Activated CD8-positive, alpha-beta T cell treated with anti-CD3 and anti-CD28 coated beads for 36 hours (primary cell): ENCODE measurements at regions not wholly inside any gene's neighbourhood (a gene's known extent, or its start where the extent isn't known, plus 50 kb on each side); places are given as distances from the start of the nearest gene placed in this dataset.
"Not testable (repeated sequence)": the region's sequence is repeated elsewhere in the genome, so short reads cannot be mapped to it uniquely, and the experiment has no call there.

Experiments used
- ATAC-seq: fragments of 200-7000 bp; cut with Tn5 transposase; one replicate; pipeline ENCODE4 v1.10.0; 2021; ENCODE audit warnings: mild to moderate bottlenecking, moderate library complexity
- CTCF ChIA-PET: fragments of 350-600 bp; sonication (Branson Sonifier 250); formaldehyde crosslinking; loops from one replicate; lab custom pipeline; 2021; ENCODE audit warnings: antibody characterized with exemption; lab: Charles Lee
- POLR2A ChIA-PET: fragments of 350-600 bp; sonication (Branson Sonifier 250); formaldehyde crosslinking; loops from one replicate; lab custom pipeline; 2021; ENCODE audit warnings: antibody characterized with exemption; lab: Charles Lee
- DNase-seq: peaks from one replicate; pipeline ENCODE4 v3.0.0-alpha.2; 2020
- H3K27ac Mint-ChIP-seq: one replicate; pipeline ENCODE4 v1.8.0; 2021; ENCODE audit warnings: mild to moderate bottlenecking, mixed read lengths
- H3K27me3 Mint-ChIP-seq: one replicate; pipeline ENCODE4 v1.8.0; 2021; ENCODE audit warnings: mixed read lengths
- H3K36me3 Mint-ChIP-seq: one replicate; pipeline ENCODE4 v1.8.0; 2021; ENCODE audit warnings: low read depth, mixed read lengths
- H3K4me1 Mint-ChIP-seq: one replicate; pipeline ENCODE4 v1.8.0; 2021; ENCODE audit warnings: low read depth, mixed read lengths
- H3K4me3 Mint-ChIP-seq: one replicate; pipeline ENCODE4 v1.8.0; 2021; ENCODE audit warnings: mild to moderate bottlenecking, moderate library complexity, mixed read lengths
- H3K9me3 Mint-ChIP-seq: one replicate; pipeline ENCODE4 v1.8.0; 2021; ENCODE audit warnings: mixed read lengths
- CTCF ChIP-seq: fragments of 200-600 bp; IDR thresholded peaks from one replicate; pipeline ENCODE4 v1.8.0; 2022; ENCODE audit warnings: antibody characterized with exemption, mild to moderate bottlenecking
- intact Hi-C: fragments of 100-400 bp; cut with micrococcal nuclease; formaldehyde crosslinking; loops from one replicate; pipeline ENCODE4 v1.10.0; 2022

GRCh38 chr11:101786916-101787315 is 127.9 kb upstream of the CEP126 start:
- H3K27ac Mint-ChIP-seq: no peak overlapping the region
- POLR2A ChIA-PET: no interaction called here
- no peaks in the 10 kb centered on the region for H3K36me3 Mint-ChIP-seq
- H3K4me1 Mint-ChIP-seq: no peaks in the 10 kb centered on the region
- no peak for TF ChIP-seq CTCF
- no peak overlapping the region for H3K4me3 Mint-ChIP-seq
- no peak for DNase-seq
- CTCF ChIA-PET: no interaction called here
- ATAC-seq: no peak
- intact Hi-C loops: no loop called here
- H3K27me3 Mint-ChIP-seq: no peaks in the 10 kb centered on the region
- peaks cover 5% of the 10 kb centered on the region for H3K9me3 Mint-ChIP-seq

- no peak for TF ChIP-seq CTCF
- peaks cover 5% of the 10 kb centered on the region for H3K9me3 Mint-ChIP-seq
- no peak for ATAC-seq
- no peak overlapping the region for H3K4me3 Mint-ChIP-seq
- intact Hi-C loops: no loop called here
- ChIA-PET CTCF (no interaction called here), POLR2A (no interaction called here)
- H3K27ac Mint-ChIP-seq: no peak overlapping the region
- no peak for DNase-seq
- H3K4me1 Mint-ChIP-seq: no peaks in the 10 kb centered on the region
- H3K27me3 Mint-ChIP-seq: no peaks in the 10 kb centered on the region
- no peaks in the 10 kb centered on the region for H3K36me3 Mint-ChIP-seq
These were observed 128.4 kb upstream of the CEP126 start for GRCh38 chr11:101786421-101786820.

DNA sequence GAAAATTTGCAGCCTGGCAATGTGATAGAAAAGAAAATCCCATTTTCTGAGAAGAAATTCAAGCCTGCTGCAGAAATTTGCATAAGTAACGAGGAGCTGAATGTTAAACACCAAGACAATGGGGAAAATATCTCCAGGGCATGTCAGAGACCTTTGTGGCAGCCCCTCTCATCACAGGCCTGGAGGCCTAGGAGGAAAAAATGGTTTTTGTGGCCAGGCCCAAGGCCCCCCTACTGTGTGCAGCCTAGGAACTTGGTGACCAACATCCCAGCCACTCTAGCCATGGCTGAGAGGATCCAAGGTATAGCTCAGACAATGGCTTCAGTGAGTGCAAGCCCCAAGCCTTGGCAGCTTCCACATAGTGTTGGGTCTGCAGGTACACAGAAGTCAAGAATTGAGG is 135.6 kb upstream of the CEP126 start:
- H3K36me3 Mint-ChIP-seq, intact Hi-C loops, DNase-seq, ATAC-seq, H3K4me1 Mint-ChIP-seq, H3K27me3 Mint-ChIP-seq, H3K4me3 Mint-ChIP-seq, CTCF ChIA-PET, POLR2A ChIA-PET, H3K27ac Mint-ChIP-seq: not testable (repeated sequence)
- H3K9me3 Mint-ChIP-seq: peaks cover 15% of the 10 kb centered on the region

DNA sequence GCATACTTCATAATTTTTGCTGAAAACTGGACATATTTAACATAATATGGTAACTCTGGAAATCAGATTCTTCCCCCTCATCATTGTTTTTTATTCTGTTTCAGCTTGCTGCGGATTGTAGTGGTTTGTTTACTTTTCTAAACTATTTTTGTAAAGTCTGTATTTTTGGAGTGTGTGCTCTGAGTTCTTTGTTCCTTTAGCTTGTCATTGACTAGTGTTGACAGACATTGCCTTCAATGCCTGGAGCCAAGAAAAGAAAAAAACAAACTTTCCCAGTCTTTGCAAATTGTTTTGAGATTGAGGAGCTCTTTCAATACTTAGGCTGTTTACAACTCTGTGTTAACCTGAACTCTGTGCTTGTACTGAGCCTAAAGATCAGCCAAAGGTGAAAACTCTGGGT is 137.3 kb upstream of the CEP126 start:
- Mint-ChIP-seq H3K9me3 (peaks cover 11% of the 10 kb centered on the region), H3K4me3 (no peak overlapping the region), H3K27me3 (no peaks in the 10 kb centered on the region), H3K27ac (no peak overlapping the region), H3K36me3 (no peaks in the 10 kb centered on the region), H3K4me1 (no peaks in the 10 kb centered on the region)
- CTCF ChIA-PET: no interaction called here
- POLR2A ChIA-PET: no interaction called here
- ATAC-seq: no peak
- intact Hi-C loops: no loop called here
- DNase-seq: no peak
- TF ChIP-seq CTCF: no peak

DNA sequence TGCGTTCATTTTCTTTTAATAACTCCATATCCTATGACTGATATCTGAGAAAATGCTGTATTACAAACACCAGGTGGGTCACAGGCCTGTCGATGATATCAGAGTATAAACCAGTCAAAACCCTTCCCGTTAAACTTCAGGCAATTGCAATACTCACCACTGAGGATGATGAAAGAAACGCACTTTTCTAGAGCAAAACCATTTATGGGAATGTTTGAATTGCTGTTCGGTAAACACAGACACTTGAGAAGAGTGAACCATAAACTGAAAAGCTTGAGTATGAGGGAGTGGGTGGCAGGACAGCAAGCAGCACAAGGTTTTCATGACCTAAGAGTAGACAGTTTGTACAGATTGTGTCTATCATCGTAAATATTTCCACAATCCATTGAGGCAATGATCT is 139.8 kb upstream of the CEP126 start:
- H3K27ac Mint-ChIP-seq: no peak overlapping the region
- POLR2A ChIA-PET: no interaction called here
- CTCF ChIA-PET: no interaction called here
- no peaks in the 10 kb centered on the region for H3K36me3 Mint-ChIP-seq
- TF ChIP-seq CTCF: no peak
- intact Hi-C loops: no loop called here
- peaks cover 9% of the 10 kb centered on the region for H3K9me3 Mint-ChIP-seq
- no peak for ATAC-seq
- no peak overlapping the region for H3K4me3 Mint-ChIP-seq
- DNase-seq: no peak
- H3K27me3 Mint-ChIP-seq: no peaks in the 10 kb centered on the region
- H3K4me1 Mint-ChIP-seq: no peaks in the 10 kb centered on the region

DNA sequence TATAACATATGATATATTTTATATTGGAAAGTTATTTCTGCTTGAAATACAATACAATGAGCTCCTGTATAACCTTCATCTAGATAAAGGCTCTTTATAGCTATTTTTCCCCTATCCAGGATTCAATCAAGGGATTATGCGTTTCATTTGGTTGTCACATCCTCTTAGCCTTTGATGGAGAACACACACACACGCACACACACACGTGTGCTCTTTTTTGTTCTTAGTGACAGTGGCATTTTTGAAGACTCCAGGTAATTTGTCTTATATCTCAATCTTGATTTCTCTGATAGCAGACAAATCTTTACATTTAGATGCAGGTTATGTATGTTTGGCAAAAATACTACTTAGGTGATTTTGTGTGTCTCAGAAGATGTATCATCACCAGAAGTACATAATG is 144.2 kb upstream of the CEP126 start:
- H3K27ac Mint-ChIP-seq: no peak overlapping the region
- CTCF ChIA-PET: no interaction called here

More for the DNA sequence above, 144.2 kb upstream of the CEP126 start:
- Mint-ChIP-seq H3K27me3 (no peaks in the 10 kb centered on the region), H3K4me3 (no peak overlapping the region), H3K36me3 (no peaks in the 10 kb centered on the region), H3K4me1 (no peaks in the 10 kb centered on the region), H3K9me3 (peaks cover 12% of the 10 kb centered on the region)
- no peak for ATAC-seq
- DNase-seq: no peak
- no peak for TF ChIP-seq CTCF
- intact Hi-C loops: no loop called here
- POLR2A ChIA-PET: no interaction called here
